Naive thymus-derived CD4-positive, alpha-beta T cell (primary cell): ENCODE measurements at regions not wholly inside any gene's neighbourhood (a gene's known extent, or its start where the extent isn't known, plus 50 kb on each side); places are given as distances from the start of the nearest gene placed in this dataset.

Source experiments
- ATAC-seq: fragments of 150-1000 bp; cut with Tn5 transposase; 2 replicates; pipeline ENCODE4 v1.10.0; 2021; ENCODE audit warnings: mild to moderate bottlenecking, moderate library complexity
- CTCF ChIA-PET: fragments of 350-600 bp; sonication (Branson Sonifier 250); formaldehyde crosslinking; loops from one replicate; lab custom pipeline; 2021; ENCODE audit warnings: antibody characterized with exemption; lab: Charles Lee
- POLR2A ChIA-PET: fragments of 350-600 bp; sonication (Branson Sonifier 250); formaldehyde crosslinking; loops from one replicate; lab custom pipeline; 2021; ENCODE audit warnings: antibody characterized with exemption, inconsistent platforms; lab: Charles Lee
- DNase-seq, 9 donors: peaks; one replicate each; pipeline versions ENCODE4 v3.0.0 to v3.0.0-alpha.2; 2020 to 2022; ENCODE audit warnings: mixed read lengths in 1 of 9
- H3K27ac ChIP-seq: one replicate; pipeline ENCODE4 v1.7.0; 2013; ENCODE audit warnings: mild to moderate bottlenecking, low read depth, low read length, moderate library complexity
- H3K27me3 ChIP-seq, 2 donors: one replicate each; pipeline ENCODE4 v1.7.0; 2013; ENCODE audit warnings: low read length in 2 of 2, mild to moderate bottlenecking in 2 of 2, moderate library complexity in 2 of 2; ENCODE audit not compliant: control insufficient read depth in 2 of 2, insufficient read depth in 2 of 2
- H3K36me3 ChIP-seq, 3 experiments: 1 replicate in 2 of 3; 2 replicates in 1 of 3; pipeline ENCODE4 v1.7.0; 2013; ENCODE audit warnings: low read length in 3 of 3, mild to moderate bottlenecking in 3 of 3, moderate library complexity in 1 of 3; ENCODE audit not compliant: insufficient read depth in 3 of 3, control insufficient read depth in 2 of 3
- H3K4me1 ChIP-seq, 2 donors: one replicate each; pipeline ENCODE4 v1.7.0; 2013; ENCODE audit warnings: low read length in 2 of 2, mild to moderate bottlenecking in 2 of 2, moderate library complexity in 1 of 2; ENCODE audit not compliant: control insufficient read depth in 2 of 2, insufficient read depth in 2 of 2
- H3K4me3 ChIP-seq: 2 replicates; pipeline ENCODE4 v1.7.0; 2013; ENCODE audit warnings: mild to moderate bottlenecking, low read length
- H3K9me3 ChIP-seq, 3 experiments: 1 replicate in 2 of 3; 2 replicates in 1 of 3; pipeline ENCODE4 v1.7.0; 2013; ENCODE audit warnings: low read length in 3 of 3; ENCODE audit not compliant: control insufficient read depth in 2 of 3
- H3K27ac Mint-ChIP-seq, 9 donors: one replicate each; pipeline ENCODE4 v1.8.0; 2020 to 2022; ENCODE audit warnings: mixed read lengths in 9 of 9, mild to moderate bottlenecking in 8 of 9, moderate library complexity in 5 of 9, inconsistent platforms in 2 of 9
- H3K27me3 Mint-ChIP-seq, 5 donors: one replicate each; pipeline ENCODE4 v1.8.0; 2021 to 2022; ENCODE audit warnings: mixed read lengths in 5 of 5, mild to moderate bottlenecking in 1 of 5
- H3K36me3 Mint-ChIP-seq, 5 donors: one replicate each; pipeline ENCODE4 v1.8.0; 2020 to 2022; ENCODE audit warnings: mixed read lengths in 5 of 5, mild to moderate bottlenecking in 3 of 5, inconsistent platforms in 1 of 5
- H3K4me1 Mint-ChIP-seq, 7 donors: one replicate each; pipeline ENCODE4 v1.8.0; 2020 to 2022; ENCODE audit warnings: mixed read lengths in 7 of 7, mild to moderate bottlenecking in 3 of 7, inconsistent platforms in 1 of 7
- H3K4me3 Mint-ChIP-seq, 10 donors: one replicate each; pipeline ENCODE4 v1.8.0; 2020 to 2022; ENCODE audit warnings: mild to moderate bottlenecking in 10 of 10, mixed read lengths in 10 of 10, moderate library complexity in 6 of 10, inconsistent platforms in 2 of 10
- H3K9me3 Mint-ChIP-seq, 11 donors: one replicate each; pipeline ENCODE4 v1.8.0; 2020 to 2022; ENCODE audit warnings: mixed read lengths in 11 of 11, mild to moderate bottlenecking in 4 of 11, inconsistent platforms in 1 of 11, moderate library complexity in 1 of 11
- intact Hi-C, 2 donors: fragments of 100-400 bp; cut with micrococcal nuclease; formaldehyde crosslinking; loops; one replicate each; pipeline ENCODE4 v1.15.1; 2023

DNA sequence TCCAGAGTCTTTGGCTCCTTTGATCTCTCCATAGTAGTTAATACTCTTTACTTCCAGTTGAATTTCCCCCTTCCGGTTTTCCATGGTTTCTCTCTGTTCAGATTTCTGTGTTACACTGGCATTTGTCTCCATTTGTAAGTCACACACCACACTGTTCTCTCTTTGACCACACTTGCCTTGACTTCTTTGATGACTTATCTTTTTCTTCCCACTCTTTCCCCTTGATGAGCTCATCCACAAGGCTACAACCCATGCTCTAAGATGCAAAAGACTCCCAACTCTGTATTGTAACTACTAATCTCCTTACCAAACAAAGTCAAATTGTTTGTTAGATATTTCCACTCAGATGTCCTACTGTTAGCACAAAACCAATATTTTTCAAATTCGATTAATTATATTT, 242.7 kb upstream of the E2F7 start:
- no peak for ATAC-seq
- CTCF ChIA-PET, result no interaction called here

GRCh38 chr12:77300811-77301210, 235.4 kb upstream of the E2F7 start:
- H3K27me3 Mint-ChIP-seq, result no peaks in the 10 kb centered on the region
- H3K27ac Mint-ChIP-seq, result no peak overlapping the region
- H3K9me3 ChIP-seq, result no peaks in the 10 kb centered on the region
- ChIA-PET POLR2A (no interaction called here), CTCF (no interaction called here)
- H3K4me1 Mint-ChIP-seq, result no peaks in the 10 kb centered on the region
- no peak overlapping the region for H3K4me3 ChIP-seq
- ATAC-seq (no peak), DNase-seq (no peak)
- no peaks in the 10 kb centered on the region for H3K36me3 Mint-ChIP-seq
- H3K4me1 ChIP-seq, result no peaks in the 10 kb centered on the region
- H3K36me3 ChIP-seq, result no peaks in the 10 kb centered on the region
- H3K27me3 ChIP-seq, result no peaks in the 10 kb centered on the region
- no peak overlapping the region for H3K27ac ChIP-seq
- H3K4me3 Mint-ChIP-seq, result no peak overlapping the region
- intact Hi-C loops, result no loop called here
- H3K9me3 Mint-ChIP-seq, result peaks cover 0 to 5% (median 0%) of the 10 kb centered on the region in 11 donors

More for the DNA sequence above, 242.7 kb upstream of the E2F7 start:
- intact Hi-C loops, result no loop called here
- Mint-ChIP-seq H3K4me1 (no peaks in the 10 kb centered on the region), H3K27me3 (no peaks in the 10 kb centered on the region), H3K9me3 (peaks cover 0 to 8% (median 0%) of the 10 kb centered on the region in 11 donors), H3K4me3 (no peak overlapping the region), H3K36me3 (no peaks in the 10 kb centered on the region), H3K27ac (no peak overlapping the region)
- no peak overlapping the region for H3K4me3 ChIP-seq
- H3K9me3 ChIP-seq, result no peaks in the 10 kb centered on the region
- no peak overlapping the region for H3K27ac ChIP-seq
- no peaks in the 10 kb centered on the region for H3K36me3 ChIP-seq
- POLR2A ChIA-PET, result no interaction called here
- H3K4me1 ChIP-seq, result no peaks in the 10 kb centered on the region
- DNase-seq, result no peak
- H3K27me3 ChIP-seq, result no peaks in the 10 kb centered on the region

DNA sequence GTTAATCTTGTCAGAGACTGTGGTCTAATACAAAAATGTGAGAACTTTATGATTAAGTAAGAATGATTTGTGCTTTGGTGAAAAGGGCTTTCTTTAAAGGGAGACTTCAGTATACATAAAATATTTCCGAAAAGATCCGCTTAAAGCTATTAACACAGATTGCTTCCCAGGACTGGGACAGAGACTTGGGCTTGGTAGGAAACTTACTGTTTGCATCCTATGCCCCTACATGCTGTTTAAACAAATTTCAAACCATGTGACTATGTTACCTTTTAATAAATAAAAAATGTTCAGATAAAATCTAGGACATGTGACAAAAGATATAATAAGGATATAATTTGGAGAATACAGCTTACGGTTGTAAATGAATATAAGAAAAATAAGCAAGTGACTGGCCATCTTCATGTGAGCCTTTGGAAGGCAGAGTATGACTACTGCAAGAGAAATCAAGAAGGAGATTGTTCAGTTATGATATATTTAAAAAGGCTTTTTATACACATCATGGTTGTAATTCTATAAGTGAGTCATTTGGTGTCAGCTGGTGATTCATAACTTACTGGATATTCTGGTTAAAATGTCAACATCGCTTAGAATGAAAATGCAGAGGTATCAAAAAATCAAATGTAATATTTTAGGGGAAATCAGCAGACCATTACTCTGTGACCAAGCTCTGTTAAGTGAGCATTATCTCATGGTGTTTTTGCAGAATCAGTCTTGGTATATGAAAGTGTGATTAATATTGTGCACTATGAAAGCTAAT, 234.7 kb upstream of the E2F7 start:
- ChIA-PET CTCF (no interaction called here), POLR2A (no interaction called here)
- DNase-seq (no peak), ATAC-seq (no peak)
- Mint-ChIP-seq H3K9me3 (peaks cover 0 to 5% (median 0%) of the 10 kb centered on the region in 11 donors), H3K27me3 (no peaks in the 10 kb centered on the region), H3K4me3 (no peak overlapping the region), H3K27ac (no peak overlapping the region), H3K4me1 (no peaks in the 10 kb centered on the region), H3K36me3 (no peaks in the 10 kb centered on the region)
- no peaks in the 10 kb centered on the region for H3K9me3 ChIP-seq
- no peaks in the 10 kb centered on the region for H3K27me3 ChIP-seq
- no peak overlapping the region for H3K27ac ChIP-seq
- no peaks in the 10 kb centered on the region for H3K4me1 ChIP-seq
- intact Hi-C loops, result no loop called here
- no peaks in the 10 kb centered on the region for H3K36me3 ChIP-seq
- H3K4me3 ChIP-seq, result no peak overlapping the region

- H3K4me1 Mint-ChIP-seq, result no peaks in the 10 kb centered on the region
Measured at GRCh38 chr12:77299001-77299400, 233.6 kb upstream of the E2F7 start.

GRCh38 chr12:77294016-77294415, 228.6 kb upstream of the E2F7 start:
- Mint-ChIP-seq H3K27ac (no peak overlapping the region), H3K27me3 (peaks cover 0 to 4% (median 0%) of the 10 kb centered on the region in 5 donors), H3K9me3 (peaks cover 0 to 13% (median 2%) of the 10 kb centered on the region in 11 donors), H3K4me1 (no peaks in the 10 kb centered on the region), H3K36me3 (no peaks in the 10 kb centered on the region), H3K4me3 (no peak overlapping the region)
- POLR2A ChIA-PET, result no interaction called here
- H3K4me3 ChIP-seq, result no peak overlapping the region
- intact Hi-C loops, result no loop called here
- H3K9me3 ChIP-seq, result no peaks in the 10 kb centered on the region
- no peaks in the 10 kb centered on the region for H3K4me1 ChIP-seq
- H3K27me3 ChIP-seq, result no peaks in the 10 kb centered on the region
- DNase-seq (no peak), ATAC-seq (no peak)
- CTCF ChIA-PET, result no interaction called here
- H3K27ac ChIP-seq, result no peak overlapping the region
- no peaks in the 10 kb centered on the region for H3K36me3 ChIP-seq

More at GRCh38 chr12:77299001-77299400, 233.6 kb upstream of the E2F7 start:
- no peak for DNase-seq
- CTCF ChIA-PET, result no interaction called here
- Mint-ChIP-seq H3K27ac (no peak overlapping the region), H3K27me3 (peaks cover 0 to 4% (median 0%) of the 10 kb centered on the region in 5 donors), H3K36me3 (no peaks in the 10 kb centered on the region), H3K9me3 (peaks cover 0 to 8% (median 0%) of the 10 kb centered on the region in 11 donors), H3K4me3 (no peak overlapping the region)
- no peak overlapping the region for H3K27ac ChIP-seq
- H3K4me1 ChIP-seq, result no peaks in the 10 kb centered on the region
- ATAC-seq, result no peak
- POLR2A ChIA-PET, result no interaction called here
- H3K9me3 ChIP-seq, result no peaks in the 10 kb centered on the region
- intact Hi-C loops, result no loop called here
- H3K36me3 ChIP-seq, result no peaks in the 10 kb centered on the region
- no peaks in the 10 kb centered on the region for H3K27me3 ChIP-seq
- H3K4me3 ChIP-seq, result no peak overlapping the region

DNA sequence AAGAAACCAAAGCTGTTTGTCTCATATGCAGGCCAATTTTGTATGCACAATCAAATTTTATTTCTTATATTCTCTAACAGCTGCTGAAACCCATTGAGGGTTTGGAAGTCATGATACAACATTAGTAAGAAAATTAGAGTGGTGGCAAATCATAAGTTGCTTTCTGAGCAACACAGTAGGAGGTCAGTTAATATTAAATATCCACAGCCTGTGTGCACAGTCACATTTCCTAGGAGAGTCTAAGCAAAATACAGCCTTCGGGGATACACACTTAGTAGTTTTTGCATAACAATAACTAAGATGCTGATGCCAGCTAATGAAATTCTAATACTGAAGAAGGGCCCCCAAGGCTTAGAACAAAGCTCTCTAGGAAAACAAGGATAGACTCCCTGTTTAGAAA, 209.6 kb upstream of the E2F7 start:
- Mint-ChIP-seq H3K4me1 (no peaks in the 10 kb centered on the region), H3K27ac (no peak overlapping the region), H3K27me3 (peaks cover 0 to 4% (median 0%) of the 10 kb centered on the region in 5 donors), H3K9me3 (peaks cover 0 to 13% (median 0%) of the 10 kb centered on the region in 11 donors), H3K4me3 (no peak overlapping the region), H3K36me3 (no peaks in the 10 kb centered on the region)
- no peak overlapping the region for H3K27ac ChIP-seq
- H3K4me1 ChIP-seq, result no peaks in the 10 kb centered on the region
- H3K4me3 ChIP-seq, result no peak overlapping the region
- ATAC-seq (no peak), DNase-seq (no peak)
- intact Hi-C loops, result no loop called here
- ChIA-PET CTCF (no interaction called here), POLR2A (no interaction called here)
- H3K36me3 ChIP-seq, result no peaks in the 10 kb centered on the region
- H3K27me3 ChIP-seq, result no peaks in the 10 kb centered on the region
- H3K9me3 ChIP-seq, result no peaks in the 10 kb centered on the region

DNA sequence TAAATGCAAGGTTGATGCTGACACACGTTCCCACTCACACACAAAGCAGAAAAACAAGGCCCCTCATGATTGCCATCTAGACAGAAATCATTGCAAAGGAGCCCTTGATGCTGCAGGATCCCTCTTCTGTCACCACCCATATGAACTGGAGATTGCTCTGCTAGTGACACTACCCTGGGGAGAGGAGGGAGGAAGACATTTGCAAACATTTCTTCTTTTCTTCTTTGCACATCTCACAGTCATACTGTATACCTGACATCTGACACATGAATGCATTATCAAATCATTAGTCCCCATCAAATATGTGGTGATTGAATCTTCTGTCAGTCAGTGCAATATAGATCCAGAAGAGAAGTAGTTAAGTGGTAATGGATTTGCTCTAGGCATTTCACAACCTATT, 208.5 kb upstream of the E2F7 start:
- Histone ChIP-seq H3K9me3 (no peaks in the 10 kb centered on the region), H3K36me3 (no peaks in the 10 kb centered on the region), H3K27ac (no peak overlapping the region), H3K4me3 (no peak overlapping the region), H3K4me1 (no peaks in the 10 kb centered on the region), H3K27me3 (no peaks in the 10 kb centered on the region)
- DNase-seq, result no peak
- Mint-ChIP-seq H3K27ac (no peak overlapping the region), H3K27me3 (peaks cover 0 to 4% (median 0%) of the 10 kb centered on the region in 5 donors), H3K9me3 (peaks cover 0 to 13% (median 0%) of the 10 kb centered on the region in 11 donors), H3K36me3 (no peaks in the 10 kb centered on the region), H3K4me3 (no peak overlapping the region), H3K4me1 (no peaks in the 10 kb centered on the region)
- ATAC-seq, result no peak
- intact Hi-C loops, result no loop called here
- CTCF ChIA-PET, result no interaction called here
- POLR2A ChIA-PET, result no interaction called here
